ENCODE measurements at regions not wholly inside any gene's neighbourhood (a gene's known extent, or its start where the extent isn't known, plus 50 kb on each side); places are given as distances from the start of the nearest gene placed in this dataset.

DNA sequence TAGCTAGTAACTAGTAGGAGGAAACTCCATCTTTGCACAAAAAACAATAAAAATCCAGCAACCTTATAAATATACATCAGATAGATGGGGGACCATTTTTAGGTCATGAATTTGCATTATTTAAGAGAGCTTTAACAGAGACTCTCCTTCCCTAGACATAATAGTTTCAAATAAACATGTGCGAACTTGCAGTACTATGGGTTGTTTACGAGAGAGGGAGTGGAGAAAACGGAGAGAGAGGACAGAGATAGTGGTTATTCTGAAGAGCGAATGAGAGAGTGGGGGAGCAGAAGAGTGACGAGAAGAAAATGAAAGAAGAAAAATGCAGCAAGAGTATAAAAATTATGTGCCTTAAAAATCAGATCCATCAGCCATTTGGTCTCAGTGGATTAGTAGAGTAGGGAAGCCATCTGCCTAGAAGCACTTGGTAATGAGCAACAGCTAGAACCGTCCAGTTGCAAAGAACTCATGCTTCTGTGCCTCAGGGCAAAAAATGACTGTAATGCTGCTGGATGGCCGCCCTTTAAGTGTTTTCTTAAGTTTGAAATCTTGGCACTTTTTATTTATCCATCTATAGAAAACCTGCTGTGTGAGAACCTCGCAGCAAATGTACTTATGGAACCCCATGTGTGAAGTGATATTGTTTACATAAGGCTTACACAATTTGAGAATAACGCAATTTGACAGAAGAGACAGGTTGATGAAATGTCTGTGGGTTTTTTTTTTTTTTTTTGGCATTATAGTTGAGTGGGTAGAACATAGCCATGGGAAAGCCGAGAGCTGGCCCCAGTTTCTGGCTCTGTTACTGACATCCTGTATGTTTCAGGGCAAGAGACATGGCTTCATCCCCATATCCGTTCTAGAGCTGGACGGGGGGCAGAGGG, 95.6 kb upstream of the ZNF608 start:
- no peak for DNase-seq

DNA sequence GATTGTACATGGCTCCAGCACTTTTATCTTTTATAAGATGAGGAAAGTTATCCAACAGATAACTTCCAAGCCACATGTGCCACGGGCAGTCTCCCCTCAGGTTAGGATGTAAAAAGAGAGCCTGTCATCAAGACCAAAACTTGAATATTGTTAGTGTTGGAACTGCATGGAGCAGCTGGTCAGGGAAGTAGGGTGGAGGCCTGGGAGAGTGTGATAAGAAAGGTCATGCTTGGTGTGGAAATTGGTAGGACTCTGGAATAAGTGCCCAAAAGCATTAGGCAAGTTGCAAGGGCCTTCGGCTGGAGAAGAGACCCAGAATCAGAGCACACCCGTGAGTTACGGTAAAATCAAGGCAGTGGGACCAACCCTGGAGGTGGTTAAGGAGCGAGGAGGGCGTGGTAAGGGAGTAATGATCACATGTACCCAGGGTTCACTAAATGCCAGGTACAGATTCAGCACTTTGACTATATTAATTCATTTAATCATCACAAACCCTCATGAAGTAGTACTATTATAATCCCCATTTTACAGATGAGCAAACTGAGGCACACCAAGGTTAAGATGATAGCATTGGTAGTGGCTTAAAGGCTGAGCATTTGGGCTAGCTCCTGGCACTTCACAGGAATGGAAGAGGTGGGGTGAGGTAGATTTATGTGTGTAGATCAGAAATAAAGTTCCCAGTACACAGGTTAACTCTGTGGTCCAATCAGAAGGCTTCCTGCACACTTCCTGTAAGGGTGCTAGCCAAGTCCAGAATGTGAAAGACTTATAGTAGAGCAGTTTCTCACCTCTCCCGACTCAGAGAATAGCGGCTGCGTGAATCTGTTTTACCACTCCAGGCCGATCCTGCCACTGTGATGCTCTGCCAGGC, 96.5 kb upstream of the ZNF608 start:
- no peak for DNase-seq

DNA sequence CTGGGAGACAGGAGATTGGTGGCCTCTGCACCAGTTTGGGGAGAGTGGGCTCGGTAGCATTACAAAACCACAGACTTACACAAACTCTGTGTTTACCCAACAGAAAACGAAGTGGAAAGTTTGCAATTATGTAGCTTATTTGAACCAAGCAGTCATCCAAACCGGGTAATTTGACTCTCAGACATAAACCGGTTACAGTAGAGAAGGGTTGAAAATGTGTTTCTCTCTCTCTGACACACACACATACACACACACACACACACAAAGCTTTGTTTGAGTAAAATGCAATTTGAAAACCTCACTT, 97.1 kb upstream of the ZNF608 start:
- DNase-seq, result peak; percentile 57

DNA sequence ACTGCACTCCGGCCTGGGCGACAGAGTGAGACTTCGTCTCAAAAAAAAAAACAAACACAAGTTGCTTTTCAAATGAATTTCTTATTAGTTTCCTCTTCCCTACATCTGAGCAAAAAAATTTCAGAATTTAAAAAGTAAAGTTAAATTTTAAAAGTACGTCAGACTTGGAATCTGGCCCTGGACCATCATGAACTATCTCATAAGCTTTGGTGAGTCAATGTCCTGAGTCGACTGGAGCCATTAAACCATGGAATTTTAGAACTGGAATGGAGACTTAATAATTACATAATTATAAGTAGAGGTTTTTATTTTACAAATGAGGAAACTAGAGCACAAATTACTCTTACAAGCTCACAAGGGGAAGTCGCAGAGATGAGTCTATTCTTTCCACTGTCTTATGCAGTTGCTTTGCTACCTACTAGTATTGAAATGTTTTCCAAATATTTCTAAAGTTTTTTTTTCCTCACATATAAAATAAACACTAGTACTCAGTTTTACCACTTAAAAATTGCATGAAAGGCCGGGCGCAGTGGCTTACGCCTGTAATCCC, 98.0 kb upstream of the ZNF608 start:
- DNase-seq, result no peak

DNA sequence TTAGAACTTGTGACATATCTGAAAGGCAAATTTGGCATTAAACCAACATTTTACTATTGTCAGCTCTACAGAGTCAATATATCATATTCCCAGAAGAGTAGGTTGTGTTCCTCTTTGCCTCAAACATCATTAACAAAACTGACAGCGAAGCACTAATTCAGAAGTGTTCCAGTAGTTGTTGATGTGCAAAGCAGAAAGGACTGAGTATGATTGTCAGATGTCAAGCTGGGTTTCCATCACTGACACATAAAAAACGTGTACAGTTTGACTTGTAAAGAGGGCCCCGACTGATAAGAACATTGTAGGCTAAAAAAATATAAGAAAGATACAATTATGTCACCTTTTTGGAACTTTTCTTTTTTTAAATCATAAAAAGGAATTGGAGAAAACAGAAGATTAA, 101.5 kb upstream of the ZNF608 start:
- no peak for DNase-seq

DNA sequence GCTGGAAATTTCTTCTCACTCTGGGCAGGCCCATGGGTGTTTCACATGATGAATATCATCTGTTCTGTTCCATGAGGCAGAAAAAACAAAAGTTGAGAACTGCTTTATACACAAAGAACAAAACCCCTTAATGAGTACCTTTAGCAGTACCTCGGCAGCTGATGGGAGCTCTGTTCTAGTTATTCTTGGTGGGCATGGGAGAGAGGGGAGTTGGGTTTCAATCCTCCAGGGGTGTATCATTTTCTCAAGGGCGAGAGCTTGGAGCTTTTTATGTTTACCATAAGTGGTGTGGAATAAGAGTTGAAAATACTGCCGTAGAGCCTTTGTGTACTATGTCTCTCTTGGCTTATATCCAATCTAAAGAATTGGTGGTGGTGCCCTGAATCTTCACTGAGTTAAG, 103.3 kb upstream of the ZNF608 start:
- DNase-seq, result no peak

DNA sequence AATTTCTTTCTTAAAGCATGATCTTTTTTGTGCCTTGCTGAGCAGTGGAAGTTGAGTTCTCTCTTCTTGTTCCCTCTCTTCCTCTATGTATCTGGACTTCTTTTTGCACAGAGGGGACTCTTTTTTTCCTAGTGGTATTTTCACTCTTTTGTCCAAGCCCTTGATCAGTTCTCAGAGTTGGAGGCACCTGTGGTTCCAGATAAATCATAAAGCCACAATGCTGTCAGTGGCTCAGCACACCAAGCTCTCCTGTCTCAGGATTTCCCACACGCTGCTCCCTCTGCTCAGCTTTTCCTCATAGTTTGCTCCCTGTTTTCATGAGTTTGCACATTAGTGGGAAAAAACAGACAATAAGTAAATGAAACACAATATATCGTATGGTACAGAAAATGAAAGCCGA, 110.3 kb upstream of the ZNF608 start:
- no peak for DNase-seq

DNA sequence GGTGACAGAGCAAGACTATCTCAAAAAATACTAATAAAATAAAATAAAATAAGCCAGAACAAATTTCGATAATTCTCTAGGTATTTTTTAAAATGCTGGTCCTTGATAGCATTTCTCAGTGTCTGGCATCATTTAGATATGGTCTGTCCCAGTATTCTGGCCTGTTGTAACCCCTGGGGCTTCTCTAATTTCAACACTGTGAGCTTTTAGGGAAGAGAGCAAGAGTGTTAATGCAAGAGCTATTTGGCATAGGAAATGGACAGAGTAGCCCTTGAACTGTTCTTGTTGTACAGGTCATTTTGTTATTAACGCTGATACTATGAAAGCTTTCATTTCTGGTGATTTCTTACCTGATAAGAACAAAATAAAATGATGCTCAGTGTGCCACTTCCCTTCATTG, 112.2 kb upstream of the ZNF608 start:
- DNase-seq, result no peak

DNA sequence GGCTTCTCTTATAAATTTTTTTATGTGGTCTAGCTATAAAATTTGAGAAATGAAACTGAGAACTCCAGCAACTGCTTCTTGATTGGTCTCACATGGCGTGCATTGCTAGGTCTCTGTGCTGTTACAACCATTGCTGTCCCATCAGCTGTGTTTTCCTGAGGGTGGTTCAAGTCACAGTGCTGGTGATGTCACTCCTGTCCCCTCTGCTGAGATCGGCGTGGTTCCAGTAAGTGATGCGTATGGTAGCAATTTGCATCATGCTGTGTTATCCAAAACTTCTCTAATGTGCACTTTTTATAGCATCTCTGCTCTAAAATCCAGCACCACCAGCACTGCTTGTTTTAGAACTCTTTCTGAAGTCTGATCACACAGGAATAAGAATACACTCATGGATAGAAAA, 112.6 kb upstream of the ZNF608 start:
- DNase-seq, result peak; percentile 56

DNA sequence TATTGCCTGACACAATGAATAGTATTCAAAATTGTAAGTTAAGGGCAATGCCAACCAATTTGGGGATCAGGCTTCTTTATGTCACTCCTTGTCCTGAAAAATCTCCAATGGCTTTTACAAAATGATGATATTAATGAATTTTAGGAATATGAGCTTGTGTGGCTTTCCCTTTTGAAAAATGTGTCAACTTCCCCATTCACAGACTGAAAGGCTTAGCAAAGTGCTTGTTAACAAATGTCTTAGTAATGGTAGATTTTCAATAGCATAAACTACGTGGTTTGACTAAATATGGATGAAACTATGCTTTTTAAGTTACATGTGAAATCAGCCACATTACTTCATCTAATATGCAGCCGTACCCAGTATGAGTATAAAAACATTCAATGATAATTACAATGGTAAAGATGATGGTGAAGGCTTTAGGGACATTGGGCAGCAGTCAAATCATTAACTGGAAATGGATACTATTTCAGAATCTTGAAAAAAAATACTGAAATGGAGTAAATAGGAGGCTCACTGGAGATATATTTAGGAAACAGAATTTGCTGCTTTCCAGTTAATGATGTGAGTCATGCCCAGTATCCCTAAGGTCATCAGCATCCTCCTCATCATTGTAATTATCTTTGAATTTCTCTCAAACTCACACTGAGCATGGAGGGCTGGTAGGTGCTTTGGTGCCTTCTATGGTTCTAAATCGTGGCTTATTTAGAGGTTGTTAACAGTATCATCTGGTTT, 113.3 kb upstream of the ZNF608 start:
- no peak for DNase-seq

DNA sequence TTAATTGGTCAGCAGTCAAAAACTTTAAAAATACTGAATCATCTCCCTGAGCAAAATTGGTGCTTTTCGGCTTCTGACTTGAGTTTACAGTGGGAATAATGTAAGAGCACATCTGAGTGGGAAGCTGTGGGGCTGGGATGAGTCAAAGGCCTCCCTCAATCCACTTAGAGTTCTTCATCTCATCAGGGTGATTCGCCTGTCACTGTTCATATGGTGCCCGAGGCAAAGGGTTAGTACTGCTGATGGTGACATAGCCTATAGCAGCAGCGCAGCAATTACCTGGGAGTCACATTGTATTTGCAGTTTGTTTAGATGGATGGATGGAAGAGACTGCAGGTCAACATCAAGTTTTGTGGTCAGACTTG, 113.8 kb upstream of the ZNF608 start:
- DNase-seq, result no peak

DNA sequence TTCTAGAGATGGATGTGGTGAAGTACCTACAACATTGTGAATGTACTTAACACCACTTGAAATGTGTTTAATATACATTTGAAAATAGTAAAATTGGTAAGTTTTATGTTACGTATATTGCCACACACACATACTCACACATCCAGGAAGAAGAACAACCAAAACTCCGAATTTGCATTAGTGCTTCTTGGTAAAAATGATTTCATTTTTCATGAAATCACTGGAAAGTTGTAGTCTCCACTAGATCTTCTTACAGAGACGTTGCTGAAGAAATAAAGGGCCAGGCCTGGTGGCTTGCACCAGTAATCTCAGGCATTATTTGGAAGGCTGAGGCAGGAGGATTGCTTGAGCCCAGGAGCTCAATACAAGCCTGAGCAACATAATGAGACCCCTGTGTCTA, 118.6 kb upstream of the ZNF608 start:
- DNase-seq, result no peak

DNA sequence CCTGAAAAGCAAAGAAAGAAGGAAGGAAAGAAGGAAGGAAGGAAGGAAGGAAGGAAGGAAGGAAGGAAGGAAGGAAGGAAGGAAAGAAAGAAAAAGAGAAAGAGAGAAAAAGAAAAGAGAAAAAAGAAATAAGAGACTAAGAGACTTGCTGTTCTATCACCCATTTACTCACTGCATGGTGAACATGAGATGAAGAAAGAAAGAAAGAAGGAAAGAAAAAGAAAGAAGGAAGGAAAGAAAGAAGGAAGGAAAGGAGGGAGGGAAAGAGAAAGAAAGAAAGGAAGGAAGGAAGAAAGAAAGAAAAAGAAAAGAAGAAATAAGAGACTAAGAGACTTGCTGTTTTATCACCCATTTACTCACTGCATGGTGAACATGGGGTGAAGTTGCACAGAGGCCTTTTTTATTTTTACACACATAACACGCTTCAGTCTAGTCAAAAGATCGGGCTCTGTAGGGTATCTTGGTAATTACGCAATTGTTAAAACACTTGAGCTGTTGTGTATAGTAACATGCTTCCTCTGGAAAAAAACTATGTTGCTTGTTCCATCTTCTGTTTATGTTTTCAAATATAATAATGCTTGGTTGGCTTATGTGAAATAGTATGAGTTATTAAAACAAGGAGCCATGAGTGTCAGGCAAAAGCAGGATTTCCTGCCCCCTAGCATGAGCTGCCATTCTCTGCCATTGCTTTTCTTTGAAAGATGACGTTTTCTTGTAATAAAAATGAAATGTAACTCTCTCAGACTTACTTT, 119.3 kb upstream of the ZNF608 start:
- no peak for DNase-seq

DNA sequence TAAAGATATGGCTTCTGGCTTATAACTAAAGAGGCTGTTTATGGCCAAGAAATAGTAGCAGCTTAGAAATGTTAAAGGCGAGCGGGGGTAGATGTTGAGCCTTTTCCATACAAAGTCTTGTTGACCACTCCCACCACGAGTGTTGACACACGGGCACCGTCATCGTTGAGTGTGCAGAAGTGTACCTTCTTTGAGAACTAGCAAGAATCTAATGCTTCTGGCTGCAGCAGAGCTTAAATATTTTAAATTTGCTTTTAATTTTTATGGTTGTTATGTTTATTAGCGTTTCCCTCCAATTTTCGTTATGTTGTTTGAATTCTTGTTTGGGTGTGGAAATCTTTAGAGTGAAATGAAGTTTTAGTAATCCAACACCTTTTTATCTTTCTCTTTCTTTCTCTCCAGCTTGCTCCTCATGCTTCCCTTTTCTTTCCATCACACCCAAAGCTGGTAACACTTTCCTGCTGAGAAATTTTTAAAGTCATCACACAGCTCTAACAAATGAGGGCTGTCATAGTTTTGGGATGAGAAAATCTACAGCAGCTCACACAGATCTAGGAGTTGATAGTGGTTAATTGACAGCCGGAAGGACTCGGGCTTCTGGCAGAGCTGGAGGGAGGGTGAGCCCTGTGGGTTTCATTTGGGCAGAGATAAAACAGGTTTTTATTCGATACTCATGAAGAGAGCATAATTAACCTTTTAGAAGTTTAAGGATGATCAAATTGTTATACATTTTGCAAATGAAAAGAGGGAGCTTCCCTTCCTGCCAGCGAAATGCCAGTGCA, 120.1 kb upstream of the ZNF608 start:
- DNase-seq, result no peak

DNA sequence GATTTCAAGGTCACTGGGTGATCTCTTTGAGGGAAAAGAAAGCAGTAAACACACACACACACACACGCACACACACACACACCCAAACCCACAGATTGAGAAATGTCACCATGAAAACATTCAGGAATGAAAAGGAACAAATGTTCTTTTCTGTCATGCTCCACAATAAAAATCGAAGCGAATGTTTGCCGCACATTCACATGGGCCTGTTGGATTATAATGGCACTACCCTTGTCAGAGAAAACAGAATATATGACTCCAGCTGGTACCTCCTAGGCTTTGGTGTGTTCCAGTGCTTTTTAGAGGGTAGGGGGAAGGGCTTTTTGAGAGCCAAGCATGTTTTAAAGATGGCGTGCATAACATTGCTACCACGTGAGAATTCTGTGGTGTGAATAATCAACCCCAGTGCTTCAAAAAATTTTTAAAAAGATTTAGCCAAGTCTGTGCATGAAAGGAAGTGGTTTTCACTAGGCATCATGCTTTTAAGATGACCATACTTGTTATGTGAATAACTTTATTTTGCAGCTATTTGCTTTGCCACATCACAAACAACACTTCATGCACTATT, 120.8 kb upstream of the ZNF608 start:
- no peak for DNase-seq

DNA sequence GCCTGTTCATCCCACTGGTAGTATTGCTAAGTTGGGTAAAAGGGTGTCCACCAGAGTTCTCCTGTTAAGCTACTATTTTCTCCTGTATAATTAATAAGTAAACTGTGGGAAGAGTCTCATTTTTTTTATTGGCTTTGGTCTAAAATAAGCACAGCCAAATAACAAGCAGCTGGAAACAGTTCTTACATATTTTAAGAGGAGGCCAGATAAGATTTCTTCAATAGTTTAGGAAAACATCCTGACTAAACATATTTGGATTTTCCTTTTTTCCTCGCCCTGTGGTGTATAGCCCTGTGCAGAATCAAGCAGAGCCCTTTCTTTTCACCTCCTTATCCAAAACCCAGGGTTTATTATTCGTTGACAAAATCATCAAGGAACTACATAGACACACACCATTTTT, 122.2 kb upstream of the ZNF608 start:
- DNase-seq, result no peak

DNA sequence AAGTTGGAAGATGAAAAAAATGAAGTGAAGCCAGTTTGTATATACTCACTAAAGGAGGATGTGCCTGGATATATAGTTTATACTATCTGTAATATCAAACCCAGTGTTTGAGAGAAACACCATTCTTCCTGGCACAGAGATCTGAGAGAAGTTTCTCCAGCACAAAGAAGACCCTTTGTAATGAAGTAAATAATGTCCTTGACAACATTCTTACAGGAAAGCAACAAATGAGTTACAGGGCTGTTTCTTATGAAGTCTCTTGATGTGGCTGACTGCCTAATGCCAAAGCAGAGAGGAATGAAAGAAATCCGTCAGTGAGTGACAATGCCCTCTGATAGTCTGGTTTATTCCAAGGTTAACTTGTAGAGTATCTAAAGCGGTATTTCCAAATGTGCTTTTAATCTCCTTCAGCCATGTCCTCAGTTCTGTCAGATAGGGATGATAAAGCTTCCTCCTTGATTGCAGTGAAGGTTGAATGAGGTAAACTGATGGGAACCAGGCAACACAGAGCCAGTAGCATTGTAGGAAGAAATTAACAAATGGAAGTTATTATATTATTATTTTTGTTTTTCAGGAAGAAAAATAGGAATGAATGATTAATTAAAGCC, 123.1 kb upstream of the ZNF608 start:
- DNase-seq, result no peak

DNA sequence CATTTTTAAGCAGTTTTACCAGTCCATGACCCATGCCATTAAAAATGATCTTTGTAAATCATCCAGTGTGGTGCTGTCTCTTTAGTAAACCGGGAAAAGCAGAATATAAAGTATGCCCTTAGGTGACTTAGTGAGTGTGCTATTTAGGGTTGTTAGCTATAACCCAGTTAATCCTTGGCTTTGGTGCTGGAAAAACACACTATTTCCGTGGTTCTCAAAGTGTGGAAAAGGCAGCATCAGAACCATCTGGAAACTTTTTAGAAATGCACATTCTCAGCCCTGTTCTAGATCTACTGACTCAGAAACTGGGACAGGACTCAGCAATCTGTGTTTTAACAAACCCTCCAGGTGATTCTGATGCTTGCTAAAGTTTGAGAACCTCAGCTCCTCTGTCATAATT, 123.6 kb upstream of the ZNF608 start:
- DNase-seq, result no peak

DNA sequence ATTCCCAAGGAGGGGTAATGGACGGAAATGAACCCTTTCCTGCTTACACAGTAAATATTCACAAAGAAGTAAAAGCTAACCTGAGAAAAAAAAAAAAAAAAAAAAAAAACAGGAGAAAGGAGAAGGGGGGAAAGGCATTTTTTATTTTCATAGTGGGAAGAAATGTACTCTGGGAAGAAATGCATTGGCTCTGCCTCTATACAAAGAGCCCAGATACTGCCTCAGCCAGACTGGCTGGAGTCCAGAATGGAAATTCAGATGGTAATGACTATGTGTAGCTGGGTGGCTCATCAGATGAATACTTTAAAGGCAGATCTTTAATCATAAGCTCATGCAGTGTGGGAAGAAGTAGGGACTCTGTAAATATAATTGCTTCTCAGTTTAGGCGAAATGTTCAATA, 124.9 kb upstream of the ZNF608 start:
- DNase-seq, result peak; percentile 59

DNA sequence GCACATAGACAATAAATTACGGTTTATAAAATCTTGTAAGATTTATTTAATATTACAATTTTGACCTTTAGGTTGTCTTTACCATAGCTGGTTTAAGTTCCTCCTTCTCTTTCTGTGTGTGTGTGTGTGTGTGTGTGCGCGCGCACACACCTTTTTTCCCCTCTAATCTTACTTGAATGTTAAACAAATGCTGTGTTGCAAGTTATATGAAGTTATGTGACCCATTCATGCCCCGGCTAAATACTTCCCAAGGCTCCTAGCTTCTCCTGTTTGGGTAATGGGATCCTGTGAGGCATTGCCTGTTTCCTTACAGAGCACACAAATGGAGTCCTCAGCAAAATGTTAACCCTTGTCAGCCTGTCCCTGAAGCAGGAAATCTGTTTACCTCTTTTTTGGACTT, 125.6 kb upstream of the ZNF608 start:
- DNase-seq, result no peak

DNA sequence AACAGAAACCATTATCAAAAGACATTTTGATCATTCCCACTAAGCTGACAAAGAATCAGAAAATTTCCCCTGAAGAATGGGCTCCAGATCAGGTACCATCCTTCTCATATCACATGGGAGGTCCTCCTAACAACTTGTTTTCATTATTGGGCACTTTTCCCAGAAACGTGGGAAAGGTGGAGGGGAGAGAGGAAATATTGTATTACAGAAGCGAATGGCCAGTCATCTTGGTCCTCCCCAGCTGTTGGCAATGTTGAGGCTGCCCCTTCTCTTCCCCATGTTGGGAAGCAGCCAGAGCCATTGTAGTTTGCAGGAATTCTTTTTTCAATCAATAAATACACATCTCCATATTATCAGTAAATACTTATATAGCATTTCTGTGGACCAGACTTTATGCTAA, 126.2 kb upstream of the ZNF608 start:
- no peak for DNase-seq

Data from left hindlimb (tissue), 1 donor.